Pons (tissue), 1 donor: ENCODE measurements at regions not wholly inside any gene's neighbourhood (a gene's known extent, or its start where the extent isn't known, plus 50 kb on each side); places are given as distances from the start of the nearest gene placed in this dataset.
A peak's percentile ranks its signal among the peaks of the same experiment; 100 is the strongest.

Experiments
- DNase-seq: peaks from one replicate; pipeline ENCODE4 v3.0.0-alpha.2; 2016; ENCODE audit warnings: low spot score

GRCh38 chr3:160622263-160623045, 54.5 kb upstream of the ARL14 start:
- no peak for DNase-seq

GRCh38 chr3:160618878-160619277, 53.5 kb upstream of the KPNA4 start:
- no peak for DNase-seq

- no peak for DNase-seq
Observed at GRCh38 chr3:160618363-160618762, 53.0 kb upstream of the KPNA4 start.

- DNase-seq: no peak
Observed at GRCh38 chr3:160617636-160618035, 52.3 kb upstream of the KPNA4 start.

GRCh38 chr3:160616716-160617115, 51.3 kb upstream of the KPNA4 start:
- peak; percentile 2 for DNase-seq

- DNase-seq: no peak
Observed at GRCh38 chr3:160616311-160616710, 50.9 kb upstream of the KPNA4 start.
